ENCODE measurements at regions not wholly inside any gene's neighbourhood (a gene's known extent, or its start where the extent isn't known, plus 50 kb on each side); places are given as distances from the start of the nearest gene placed in this dataset.
A peak's percentile ranks its signal among the peaks of the same experiment; 100 is the strongest.

- DNase-seq = no peak
Observed at GRCh38 chr20:39954621-39955020, 734.4 kb downstream of the MAFB start.

GRCh38 chr20:39946931-39947330 lies 742.1 kb downstream of the MAFB start:
- no peak for DNase-seq

- DNase-seq = no peak
Observed at GRCh38 chr20:39946053-39946810, 742.8 kb downstream of the MAFB start.

GRCh38 chr20:39944861-39945260 lies 744.2 kb downstream of the MAFB start:
- DNase-seq = no peak

- DNase-seq = no peak
Observed at GRCh38 chr20:39943336-39943735, 745.7 kb downstream of the MAFB start.

GRCh38 chr20:39941245-39941644 lies 747.8 kb downstream of the MAFB start:
- peak; percentile 5 to 42 for DNase-seq

- no peak for DNase-seq
Observed at GRCh38 chr20:39939241-39939865, 749.7 kb downstream of the MAFB start.

- no peak for DNase-seq
Observed at GRCh38 chr20:39936401-39936800, 752.6 kb downstream of the MAFB start.

- DNase-seq = peak in 1 of 2 donors; percentile 20
Observed at GRCh38 chr20:39935901-39936300, 753.1 kb downstream of the MAFB start.

GRCh38 chr20:39916236-39916765 lies 772.7 kb downstream of the MAFB start:
- DNase-seq = no peak

- DNase-seq = no peak
Observed at GRCh38 chr20:39913274-39913673, 775.8 kb downstream of the MAFB start.

- no peak for DNase-seq
Observed at GRCh38 chr20:39911497-39911896, 777.5 kb downstream of the MAFB start.

GRCh38 chr20:39910536-39910935 lies 778.5 kb downstream of the MAFB start:
- no peak for DNase-seq

GRCh38 chr20:39909447-39909846 lies 779.6 kb downstream of the MAFB start:
- peak; percentile 76 to 88 for DNase-seq

GRCh38 chr20:39904476-39905112 lies 784.4 kb downstream of the MAFB start:
- no peak for DNase-seq

- DNase-seq = no peak
Observed at GRCh38 chr20:39903806-39904465, 785.1 kb downstream of the MAFB start.

GRCh38 chr20:39899881-39900280 lies 789.2 kb downstream of the MAFB start:
- DNase-seq = no peak

- DNase-seq = no peak
Observed at GRCh38 chr20:39898467-39898852, 790.6 kb downstream of the MAFB start.

GRCh38 chr20:39897781-39898466 lies 791.1 kb downstream of the MAFB start:
- no peak for DNase-seq

- DNase-seq = no peak
Observed at GRCh38 chr20:39897058-39897457, 792.0 kb downstream of the MAFB start.

- DNase-seq = no peak
Observed at GRCh38 chr20:39894067-39894466, 795.0 kb downstream of the MAFB start.

GRCh38 chr20:39893003-39893685 lies 795.9 kb downstream of the MAFB start:
- no peak for DNase-seq
